B cell (primary cell): ENCODE measurements at regions not wholly inside any gene's neighbourhood (a gene's known extent, or its start where the extent isn't known, plus 50 kb on each side); places are given as distances from the start of the nearest gene placed in this dataset.

Experiments
- ATAC-seq: fragments of 200-7000 bp; cut with Tn5 transposase; one replicate; pipeline ENCODE4 v1.10.0; 2021; ENCODE audit warnings: low read depth, mild to moderate bottlenecking, moderate number of reproducible peaks, moderate library complexity
- CTCF ChIA-PET: fragments of 350-600 bp; sonication (Branson Sonifier 250); formaldehyde crosslinking; loops from one replicate; lab custom pipeline; 2021; ENCODE audit warnings: antibody characterized with exemption, inconsistent platforms; lab: Charles Lee
- POLR2A ChIA-PET: fragments of 350-600 bp; sonication (Branson Sonifier 250); formaldehyde crosslinking; loops from one replicate; lab custom pipeline; 2021; ENCODE audit warnings: antibody characterized with exemption; lab: Charles Lee
- DNase-seq: peaks from one replicate; pipeline ENCODE4 v3.0.0; 2013
- H2AFZ ChIP-seq: 2 replicates; pipeline ENCODE4 v1.6.1; 2012; ENCODE audit warnings: mild to moderate bottlenecking, low read depth, low read length; ENCODE audit not compliant: insufficient read depth, poor library complexity, severe bottlenecking
- H3K27ac ChIP-seq, 2 donors: 1 replicate in 1 of 2; 2 replicates in 1 of 2; pipeline ENCODE4 v1.5.1; 2012 to 2013; ENCODE audit warnings: low read length in 2 of 2, mild to moderate bottlenecking in 2 of 2, moderate library complexity in 1 of 2
- H3K27me3 ChIP-seq, 4 experiments: fragments of 200-600 bp in 1 of 4; sonication (generic) in 1 of 4; replicated peaks in 1 of 4; 1 replicate in 2 of 4; 2 replicates in 2 of 4; pipeline versions ENCODE4 v1.6.1 to v1.7.0; 2013 to 2016; ENCODE audit warnings: low read length in 3 of 4, mild to moderate bottlenecking in 2 of 4, mixed read lengths in 1 of 4, moderate library complexity in 1 of 4; ENCODE audit not compliant: insufficient read depth in 4 of 4, control insufficient read depth in 3 of 4; ENCODE audit errors: control extremely low read depth in 1 of 4
- H3K36me3 ChIP-seq, 2 experiments: replicated peaks in 1 of 2; 1 replicate in 1 of 2; 2 replicates in 1 of 2; pipeline versions ENCODE4 v1.6.1 to v1.7.1; 2013; ENCODE audit warnings: low read length in 1 of 2; ENCODE audit not compliant: insufficient read depth in 2 of 2, control insufficient read depth in 1 of 2; ENCODE audit errors: control extremely low read depth in 1 of 2, extremely low read depth in 1 of 2
- H3K4me1 ChIP-seq, 2 donors: fragments of 200-600 bp in 1 of 2; sonication (generic) in 1 of 2; 1 replicate in 1 of 2; 2 replicates in 1 of 2; pipeline versions ENCODE4 v1.5.1 to v1.6.1; 2013 to 2017; ENCODE audit warnings: low read length in 2 of 2; ENCODE audit not compliant: control insufficient read depth in 2 of 2, insufficient read depth in 2 of 2
- H3K4me2 ChIP-seq: replicated peaks from 2 replicates; pipeline ENCODE3; 2012; ENCODE audit warnings: mild to moderate bottlenecking, low read depth, low read length; ENCODE audit not compliant: poor library complexity, severe bottlenecking
- H3K4me3 ChIP-seq, 5 experiments: fragments of 200-600 bp in 1 of 5; sonication (generic) in 1 of 5; 1 replicate in 3 of 5; 2 replicates in 2 of 5; pipeline versions ENCODE4 v1.5.1 to v1.7.0; 2011 to 2016; ENCODE audit warnings: low read length in 4 of 5, mild to moderate bottlenecking in 4 of 5, low read depth in 2 of 5, control low read depth in 1 of 5, moderate library complexity in 1 of 5; ENCODE audit not compliant: insufficient read depth in 1 of 5; ENCODE audit errors: control extremely low read depth in 1 of 5, extremely low read depth in 1 of 5
- H3K79me2 ChIP-seq: fragments of 200-600 bp; sonication (generic); one replicate; pipeline ENCODE4 v1.6.0; 2016; ENCODE audit warnings: low read length; ENCODE audit not compliant: control insufficient read depth, insufficient read depth
- H3K9ac ChIP-seq: fragments of 200-600 bp; sonication (generic); 2 replicates; pipeline ENCODE4 v1.6.1; 2017; ENCODE audit warnings: mild to moderate bottlenecking, low read length, moderate library complexity
- H3K9me3 ChIP-seq, 3 donors: one replicate each; pipeline versions ENCODE4 v1.6.1 to v1.7.1; 2013; ENCODE audit warnings: low read length in 2 of 3; ENCODE audit not compliant: control insufficient read depth in 2 of 3, insufficient read depth in 1 of 3; ENCODE audit errors: control extremely low read depth in 1 of 3
- H4K20me1 ChIP-seq: 2 replicates; pipeline ENCODE4 v1.6.0; 2012; ENCODE audit warnings: mild to moderate bottlenecking, low read length; ENCODE audit not compliant: insufficient read depth, control insufficient read depth, poor library complexity, severe bottlenecking
- H3K27ac Mint-ChIP-seq: one replicate; pipeline ENCODE4 v1.8.0; 2021; ENCODE audit warnings: mixed read lengths
- H3K27me3 Mint-ChIP-seq: one replicate; pipeline ENCODE4 v1.8.0; 2021; ENCODE audit warnings: mixed read lengths
- H3K4me1 Mint-ChIP-seq: one replicate; pipeline ENCODE4 v1.8.0; 2021; ENCODE audit warnings: mixed read lengths
- H3K4me3 Mint-ChIP-seq: one replicate; pipeline ENCODE4 v1.8.0; 2021; ENCODE audit warnings: mixed read lengths
- H3K9me3 Mint-ChIP-seq: one replicate; pipeline ENCODE4 v1.8.0; 2022; ENCODE audit warnings: mixed read lengths; ENCODE audit not compliant: insufficient read depth
- EZH2 ChIP-seq: IDR thresholded peaks from 2 replicates; pipeline ENCODE4 v1.6.1; 2012; ENCODE audit warnings: borderline replicate concordance, low read depth, mild to moderate bottlenecking, moderate library complexity, low read length; ENCODE audit not compliant: insufficient read depth, poor library complexity, severe bottlenecking
- WGBS: methylation state at CpG from one replicate; pipeline ENCODE4 v1.1.5; 2013; ENCODE audit warnings: missing lambda C conversion rate; ENCODE audit not compliant: insufficient coverage; 5-methylcytosine and 5-hydroxymethylcytosine counted together
- intact Hi-C: fragments of 100-400 bp; cut with micrococcal nuclease; formaldehyde crosslinking; loops from one replicate; pipeline ENCODE4 v1.10.0; 2022
- TF ChIP-seq, protein P1 (sequence below): fragments of 200-600 bp; IDR thresholded peaks from one replicate; pipeline ENCODE4 v1.8.0; 2022; ENCODE audit warnings: antibody characterized with exemption, mild to moderate bottlenecking

GRCh38 chr13:111534751-111535522, 214.5 kb downstream of the TEX29 start:
- intact Hi-C loops: no loop called here
- Histone ChIP-seq H3K9ac (no peak overlapping the region), H3K4me1 (no peaks in the 10 kb centered on the region), H3K79me2 (no peaks in the 10 kb centered on the region), H2AFZ (no peak overlapping the region), H3K9me3 (peaks cover 0 to 3% (median 0%) of the 10 kb centered on the region in 3 donors), H4K20me1 (no peaks in the 10 kb centered on the region), H3K36me3 (no peaks in the 10 kb centered on the region), H3K4me3 (no peak overlapping the region), H3K27me3 (peaks cover 0 to 7% (median 2%) of the 10 kb centered on the region in 4 experiments), H3K4me2 (no peak overlapping the region), H3K27ac (no peak overlapping the region)
- Mint-ChIP-seq H3K27me3 (peaks cover 28% of the 10 kb centered on the region), H3K9me3 (no peaks in the 10 kb centered on the region), H3K4me1 (no peaks in the 10 kb centered on the region), H3K4me3 (no peak overlapping the region), H3K27ac (no peak overlapping the region)
- ChIA-PET POLR2A (no interaction called here), CTCF (interaction anchor here (0.7 kb wide), 1 partner anchor 16 kb away, joined by 4 read pairs; no protein-coding TSS in a partner anchor)
- DNase-seq (no peak), ATAC-seq (no peak)
- TF ChIP-seq, protein P1, sequence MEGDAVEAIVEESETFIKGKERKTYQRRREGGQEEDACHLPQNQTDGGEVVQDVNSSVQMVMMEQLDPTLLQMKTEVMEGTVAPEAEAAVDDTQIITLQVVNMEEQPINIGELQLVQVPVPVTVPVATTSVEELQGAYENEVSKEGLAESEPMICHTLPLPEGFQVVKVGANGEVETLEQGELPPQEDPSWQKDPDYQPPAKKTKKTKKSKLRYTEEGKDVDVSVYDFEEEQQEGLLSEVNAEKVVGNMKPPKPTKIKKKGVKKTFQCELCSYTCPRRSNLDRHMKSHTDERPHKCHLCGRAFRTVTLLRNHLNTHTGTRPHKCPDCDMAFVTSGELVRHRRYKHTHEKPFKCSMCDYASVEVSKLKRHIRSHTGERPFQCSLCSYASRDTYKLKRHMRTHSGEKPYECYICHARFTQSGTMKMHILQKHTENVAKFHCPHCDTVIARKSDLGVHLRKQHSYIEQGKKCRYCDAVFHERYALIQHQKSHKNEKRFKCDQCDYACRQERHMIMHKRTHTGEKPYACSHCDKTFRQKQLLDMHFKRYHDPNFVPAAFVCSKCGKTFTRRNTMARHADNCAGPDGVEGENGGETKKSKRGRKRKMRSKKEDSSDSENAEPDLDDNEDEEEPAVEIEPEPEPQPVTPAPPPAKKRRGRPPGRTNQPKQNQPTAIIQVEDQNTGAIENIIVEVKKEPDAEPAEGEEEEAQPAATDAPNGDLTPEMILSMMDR: no peak
- TF ChIP-seq EZH2: no peak
- WGBS: 20% methylated on average over 15 of the region's 24 CpGs

DNA sequence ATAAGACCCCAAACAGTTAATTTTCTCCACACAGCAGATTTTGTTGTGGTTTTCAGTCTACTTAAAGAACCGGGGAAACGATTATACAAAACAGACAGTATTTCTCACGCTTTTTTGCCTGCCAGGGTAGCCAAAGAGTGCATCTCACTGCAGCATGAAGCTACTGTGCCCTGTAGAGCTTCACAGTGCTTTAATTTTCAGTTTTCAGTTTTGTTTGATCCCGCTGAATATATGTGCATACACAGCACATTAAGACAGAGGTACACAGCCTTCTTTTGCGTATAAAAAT, 215.0 kb downstream of the TEX29 start:
- CTCF ChIA-PET: no interaction called here
- Mint-ChIP-seq H3K4me1 (no peaks in the 10 kb centered on the region), H3K9me3 (no peaks in the 10 kb centered on the region), H3K27me3 (peaks cover 26% of the 10 kb centered on the region), H3K4me3 (no peak overlapping the region), H3K27ac (no peak overlapping the region)
- Histone ChIP-seq H2AFZ (no peak overlapping the region), H3K36me3 (no peaks in the 10 kb centered on the region), H3K4me2 (no peak overlapping the region), H3K4me3 (no peak overlapping the region), H3K9me3 (peaks cover 0 to 3% (median 0%) of the 10 kb centered on the region in 3 donors), H3K27ac (no peak overlapping the region), H3K27me3 (peaks cover 0 to 7% (median 2%) of the 10 kb centered on the region in 4 experiments), H3K4me1 (no peaks in the 10 kb centered on the region), H3K79me2 (no peaks in the 10 kb centered on the region), H4K20me1 (no peaks in the 10 kb centered on the region), H3K9ac (no peak overlapping the region)
- WGBS: 4% methylated on average over 3 of the region's 5 CpGs
- intact Hi-C loops: no loop called here
- no peak for ATAC-seq
- no peak for DNase-seq
- POLR2A ChIA-PET: no interaction called here
- TF ChIP-seq, protein P1: no peak
- no peak for TF ChIP-seq EZH2
